GM12891 (cell line): ENCODE measurements at regions not wholly inside any gene's neighbourhood (a gene's known extent, or its start where the extent isn't known, plus 50 kb on each side); places are given as distances from the start of the nearest gene placed in this dataset.

Experiments
- PAX5 ChIP-seq: IDR thresholded peaks from 2 replicates; pipeline ENCODE4 v1.6.1; 2011; ENCODE audit warnings: low read length, moderate library complexity, mild to moderate bottlenecking; ENCODE audit not compliant: insufficient read depth, severe bottlenecking
- POLR2A ChIP-seq: IDR thresholded peaks from 2 replicates; pipeline ENCODE4 v1.6.1; 2011; ENCODE audit warnings: low read depth, low read length, control low read depth
- POLR2AphosphoS5 ChIP-seq: IDR thresholded peaks from 2 replicates; pipeline ENCODE4 v1.6.1; 2011; ENCODE audit warnings: low read depth, low read length, control low read depth
- POU2F2 ChIP-seq: IDR thresholded peaks from 2 replicates; pipeline ENCODE4 v1.6.1; 2011; ENCODE audit warnings: low read depth, mild to moderate bottlenecking, control low read depth, low read length, moderate library complexity
- SPI1 ChIP-seq: IDR thresholded peaks from 2 replicates; pipeline ENCODE4 v1.6.1; 2011; ENCODE audit warnings: low read depth, low read length, control low read depth
- TAF1 ChIP-seq: IDR thresholded peaks from 2 replicates; pipeline ENCODE4 v1.6.1; 2011; ENCODE audit warnings: low read depth, low read length, control low read depth

GRCh38 chr10:7085147-7085912 is 325.5 kb downstream of the SFMBT2 start:
- TF ChIP-seq POLR2AphosphoS5 (no peak), TAF1 (no peak), POLR2A (no peak), SPI1 (no peak), PAX5 (no peak), POU2F2 (no peak)
